Subcutaneous abdominal adipose tissue (tissue), 5 donors: ENCODE measurements at regions not wholly inside any gene's neighbourhood (a gene's known extent, or its start where the extent isn't known, plus 50 kb on each side); places are given as distances from the start of the nearest gene placed in this dataset.

ENCODE experiments used
- H3K27ac ChIP-seq: one replicate; pipeline ENCODE4 v1.7.0; 2013; ENCODE audit warnings: low read depth, mild to moderate bottlenecking, inconsistent platforms, low read length, moderate library complexity
- H3K27me3 ChIP-seq, 5 donors: one replicate each; pipeline ENCODE4 v1.7.0; 2013; ENCODE audit warnings: low read length in 5 of 5, inconsistent platforms in 1 of 5; ENCODE audit not compliant: control insufficient read depth in 5 of 5, insufficient read depth in 4 of 5
- H3K36me3 ChIP-seq, 5 donors: one replicate each; pipeline ENCODE4 v1.7.0; 2013; ENCODE audit warnings: low read length in 5 of 5; ENCODE audit not compliant: control insufficient read depth in 5 of 5, insufficient read depth in 5 of 5
- H3K4me1 ChIP-seq, 5 donors: one replicate each; pipeline ENCODE4 v1.7.0; 2013; ENCODE audit warnings: low read length in 5 of 5, mild to moderate bottlenecking in 3 of 5, moderate library complexity in 1 of 5; ENCODE audit not compliant: control insufficient read depth in 5 of 5, insufficient read depth in 5 of 5
- H3K4me3 ChIP-seq, 5 donors: one replicate each; pipeline ENCODE4 v1.7.0; 2013; ENCODE audit warnings: low read length in 5 of 5, low read depth in 1 of 5
- H3K9ac ChIP-seq, 5 donors: one replicate each; pipeline ENCODE4 v1.7.0; 2013; ENCODE audit warnings: low read length in 5 of 5, mild to moderate bottlenecking in 4 of 5, moderate library complexity in 3 of 5
- H3K9me3 ChIP-seq, 5 donors: one replicate each; pipeline ENCODE4 v1.7.0; 2013; ENCODE audit warnings: low read length in 5 of 5; ENCODE audit not compliant: control insufficient read depth in 5 of 5
- donor health status: healthy.
- donor health status: healthy.
- donor health status: healthy.
- donor health status: healthy.
- donor health status: healthy.

GRCh38 chr14:89542786-89543424 is 125.9 kb upstream of the FOXN3 start:
- H3K9me3 ChIP-seq = no peaks in the 10 kb centered on the region
- no peak overlapping the region for H3K4me3 ChIP-seq
- H3K9ac ChIP-seq = no peak overlapping the region
- no peaks in the 10 kb centered on the region for H3K36me3 ChIP-seq
- no peaks in the 10 kb centered on the region for H3K27me3 ChIP-seq
- no peak overlapping the region for H3K27ac ChIP-seq
- H3K4me1 ChIP-seq = peaks cover 0 to 9% (median 3%) of the 10 kb centered on the region in 5 donors

GRCh38 chr14:89540830-89541470 is 123.9 kb upstream of the FOXN3 start:
- no peaks in the 10 kb centered on the region for H3K27me3 ChIP-seq
- peaks cover 0 to 5% (median 0%) of the 10 kb centered on the region in 5 donors for H3K36me3 ChIP-seq
- H3K9me3 ChIP-seq = no peaks in the 10 kb centered on the region
- no peak overlapping the region for H3K9ac ChIP-seq
- peaks cover 0 to 9% (median 3%) of the 10 kb centered on the region in 5 donors for H3K4me1 ChIP-seq
- H3K27ac ChIP-seq = no peak overlapping the region
- H3K4me3 ChIP-seq = no peak overlapping the region

GRCh38 chr14:89540009-89540829 is 123.2 kb upstream of the FOXN3 start:
- H3K27ac ChIP-seq = no peak overlapping the region

GRCh38 chr14:89537911-89538310 is 120.9 kb upstream of the FOXN3 start:
- Histone ChIP-seq H3K27ac (no peak overlapping the region), H3K27me3 (no peaks in the 10 kb centered on the region), H3K36me3 (peaks cover 0 to 5% (median 0%) of the 10 kb centered on the region in 5 donors), H3K9ac (no peak overlapping the region), H3K4me1 (peaks cover under 1 to 10% (median 5%) of the 10 kb centered on the region in 5 donors), H3K9me3 (no peaks in the 10 kb centered on the region), H3K4me3 (no peak overlapping the region)

More at GRCh38 chr14:89540009-89540829, 123.2 kb upstream of the FOXN3 start:
- H3K4me1 ChIP-seq = peaks cover 0 to 12% (median 3%) of the 10 kb centered on the region in 5 donors
- H3K9me3 ChIP-seq = no peaks in the 10 kb centered on the region
- H3K27me3 ChIP-seq = no peaks in the 10 kb centered on the region
- H3K9ac ChIP-seq = no peak overlapping the region
- peaks cover 0 to 5% (median 0%) of the 10 kb centered on the region in 5 donors for H3K36me3 ChIP-seq
- no peak overlapping the region for H3K4me3 ChIP-seq

- Histone ChIP-seq H3K27me3 (no peaks in the 10 kb centered on the region), H3K36me3 (peaks cover 0 to 5% (median 0%) of the 10 kb centered on the region in 5 donors), H3K4me3 (no peak overlapping the region), H3K9ac (no peak overlapping the region), H3K4me1 (peaks cover 0 to 7% (median 5%) of the 10 kb centered on the region in 5 donors), H3K9me3 (no peaks in the 10 kb centered on the region), H3K27ac (no peak overlapping the region)
These were observed 118.1 kb upstream of the FOXN3 start for GRCh38 chr14:89534902-89535685.

GRCh38 chr14:89533766-89534165 is 116.7 kb upstream of the FOXN3 start:
- H3K9me3 ChIP-seq = no peaks in the 10 kb centered on the region
- no peak overlapping the region for H3K27ac ChIP-seq
- no peaks in the 10 kb centered on the region for H3K27me3 ChIP-seq
- peaks cover 0 to 5% (median 0%) of the 10 kb centered on the region in 5 donors for H3K36me3 ChIP-seq
- peaks cover 0 to 11% (median 5%) of the 10 kb centered on the region in 5 donors for H3K4me1 ChIP-seq
- no peak overlapping the region for H3K4me3 ChIP-seq
- no peak overlapping the region for H3K9ac ChIP-seq

- peaks cover 0 to 11% (median 5%) of the 10 kb centered on the region in 5 donors for H3K4me1 ChIP-seq
- H3K4me3 ChIP-seq = no peak overlapping the region
- peaks cover 0 to 5% (median 0%) of the 10 kb centered on the region in 5 donors for H3K36me3 ChIP-seq
- no peak overlapping the region for H3K9ac ChIP-seq
- H3K27ac ChIP-seq = no peak overlapping the region
- H3K27me3 ChIP-seq = no peaks in the 10 kb centered on the region
- H3K9me3 ChIP-seq = no peaks in the 10 kb centered on the region
These were observed 116.1 kb upstream of the FOXN3 start for GRCh38 chr14:89533136-89533535.

GRCh38 chr14:89531661-89532335 is 114.8 kb upstream of the FOXN3 start:
- H3K36me3 ChIP-seq = no peaks in the 10 kb centered on the region
- H3K9ac ChIP-seq = no peak overlapping the region
- H3K27ac ChIP-seq = no peak overlapping the region
- no peaks in the 10 kb centered on the region for H3K9me3 ChIP-seq
- no peaks in the 10 kb centered on the region for H3K27me3 ChIP-seq
- H3K4me1 ChIP-seq = peaks cover 0 to 11% (median 5%) of the 10 kb centered on the region in 5 donors
- no peak overlapping the region for H3K4me3 ChIP-seq

- peaks cover 0 to 5% (median 0%) of the 10 kb centered on the region in 5 donors for H3K4me1 ChIP-seq
- no peak overlapping the region for H3K9ac ChIP-seq
- H3K9me3 ChIP-seq = peaks cover 0 to 12% (median 3%) of the 10 kb centered on the region in 5 donors
- no peak overlapping the region for H3K27ac ChIP-seq
- no peak overlapping the region for H3K4me3 ChIP-seq
- no peaks in the 10 kb centered on the region for H3K27me3 ChIP-seq
- H3K36me3 ChIP-seq = no peaks in the 10 kb centered on the region
These were observed 108.1 kb upstream of the FOXN3 start for GRCh38 chr14:89524990-89525667.
